ENCODE measurements at regions not wholly inside any gene's neighbourhood (a gene's known extent, or its start where the extent isn't known, plus 50 kb on each side); places are given as distances from the start of the nearest gene placed in this dataset.

DNA sequence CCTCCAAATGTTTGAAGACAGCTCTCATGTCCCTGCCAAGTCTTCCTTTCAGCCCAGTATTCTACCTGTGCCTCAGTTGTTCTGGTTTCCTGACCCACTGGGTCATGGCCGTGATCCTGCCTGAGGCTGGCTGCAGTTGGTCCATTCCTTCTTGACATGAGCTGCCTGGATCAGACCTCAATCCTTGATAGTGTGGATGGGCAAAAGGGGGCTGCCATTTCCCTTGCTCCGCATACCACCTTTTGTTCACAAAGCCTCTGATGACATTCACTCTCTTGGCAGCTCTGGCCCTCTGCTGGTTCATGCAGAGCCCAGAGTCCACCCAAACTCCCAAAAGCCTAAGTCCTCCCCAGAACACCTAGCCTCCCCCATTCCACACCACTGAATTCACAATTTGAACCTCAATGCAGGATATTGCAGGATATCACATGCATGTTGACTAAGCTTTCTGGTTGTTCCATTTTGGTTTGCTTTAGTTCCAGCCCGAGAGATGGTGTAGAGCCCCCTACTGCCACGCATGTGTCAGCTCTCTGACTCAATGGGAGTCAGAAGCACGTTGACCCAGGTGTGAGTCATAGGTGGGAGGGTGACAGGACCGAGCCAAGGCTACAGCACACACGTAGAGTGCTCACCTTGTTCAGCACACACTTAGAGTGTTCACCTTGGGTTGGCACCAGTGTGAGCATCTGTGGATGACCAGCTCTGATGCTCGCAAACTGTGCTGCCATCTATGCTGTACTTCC lies 137.2 kb downstream of the MTX3 start:
- peaks cover 6% of the 10 kb centered on the region for H3K27me3 Mint-ChIP-seq
- H3K27ac Mint-ChIP-seq, result no peak overlapping the region
- peaks cover 0 to 3% (median 0%) of the 10 kb centered on the region in 3 donors for H3K4me1 Mint-ChIP-seq
- no peak overlapping the region for H3K4me3 Mint-ChIP-seq
- peaks cover 4% of the 10 kb centered on the region for H3K36me3 Mint-ChIP-seq
- H3K9me3 Mint-ChIP-seq, result no peaks in the 10 kb centered on the region

DNA sequence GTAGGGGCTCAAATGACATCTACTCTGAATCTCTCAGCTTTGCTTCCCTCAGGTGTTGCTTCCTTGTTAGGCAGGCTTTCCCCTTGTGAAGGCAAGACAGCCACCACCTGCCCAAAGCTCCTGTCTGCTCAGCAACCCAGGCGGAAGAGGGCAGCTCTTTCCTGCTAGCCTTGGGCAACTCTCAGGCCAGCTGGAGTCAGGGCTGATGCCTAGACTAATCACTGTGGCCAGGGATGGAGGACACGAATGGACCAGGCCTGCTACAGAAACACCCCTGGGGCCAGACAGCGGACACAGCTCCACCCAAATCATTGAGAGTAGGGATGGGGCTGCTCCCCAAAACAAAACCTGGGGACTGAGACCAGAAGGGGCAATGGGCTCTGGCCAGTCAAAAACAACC lies 138.0 kb downstream of the MTX3 start:
- no peak overlapping the region for H3K27ac Mint-ChIP-seq

DNA sequence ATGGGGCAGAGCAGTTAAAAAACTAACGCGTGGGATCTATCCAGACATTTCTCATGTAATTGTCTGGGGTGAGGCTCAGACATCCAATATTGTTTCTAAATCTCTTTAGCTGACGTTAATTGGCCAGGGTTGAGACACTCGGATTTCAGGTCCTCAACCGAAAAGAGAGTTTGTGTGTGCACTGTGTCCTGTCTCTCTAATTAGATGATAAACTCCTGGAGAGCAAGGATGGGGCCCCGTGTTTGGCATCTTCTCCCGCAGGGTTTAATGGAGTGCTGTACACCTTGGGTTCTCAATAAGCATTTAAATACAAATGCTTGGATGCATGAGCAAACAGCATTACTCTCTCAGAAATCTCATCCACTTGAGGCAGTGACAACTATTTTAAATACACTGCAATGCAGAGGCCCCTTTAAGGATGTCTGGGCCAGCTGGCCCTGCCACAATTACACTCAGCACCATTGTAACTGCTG lies 139.6 kb downstream of the MTX3 start:
- H3K27ac Mint-ChIP-seq, result no peak overlapping the region
- H3K4me1 Mint-ChIP-seq, result no peaks in the 10 kb centered on the region
- no peak overlapping the region for H3K4me3 Mint-ChIP-seq
- H3K36me3 Mint-ChIP-seq, result peaks cover 4% of the 10 kb centered on the region
- H3K9me3 Mint-ChIP-seq, result no peaks in the 10 kb centered on the region
- peaks cover 6% of the 10 kb centered on the region for H3K27me3 Mint-ChIP-seq

More for the DNA sequence above, 138.0 kb downstream of the MTX3 start:
- peaks cover 0 to 2% (median 0%) of the 10 kb centered on the region in 3 donors for H3K4me1 Mint-ChIP-seq
- no peak overlapping the region for H3K4me3 Mint-ChIP-seq
- H3K36me3 Mint-ChIP-seq, result peaks cover 4% of the 10 kb centered on the region
- H3K27me3 Mint-ChIP-seq, result peaks cover 6% of the 10 kb centered on the region
- H3K9me3 Mint-ChIP-seq, result no peaks in the 10 kb centered on the region

DNA sequence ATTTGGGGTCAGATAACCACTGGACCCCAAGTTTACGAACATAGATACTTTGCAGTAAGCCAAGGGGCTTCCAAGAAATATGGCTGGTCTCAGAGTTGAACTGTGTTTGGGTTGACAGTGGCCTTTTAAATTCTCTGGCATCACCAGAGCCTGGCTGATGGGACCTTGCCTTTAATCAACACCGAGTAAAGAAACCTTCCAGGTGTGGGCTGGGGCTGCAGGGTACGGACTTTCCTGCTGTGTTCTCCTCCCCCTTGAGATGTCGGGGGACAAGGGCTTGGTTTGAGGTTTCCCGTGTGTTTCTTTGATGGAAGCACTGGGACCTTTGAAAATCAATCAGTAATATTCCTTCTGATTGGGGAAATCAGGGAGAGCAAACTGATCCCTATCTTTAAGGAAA lies 140.1 kb downstream of the MTX3 start:
- H3K4me3 Mint-ChIP-seq, result no peak overlapping the region
- peaks cover 6% of the 10 kb centered on the region for H3K27me3 Mint-ChIP-seq
- H3K9me3 Mint-ChIP-seq, result no peaks in the 10 kb centered on the region
- peaks cover 4% of the 10 kb centered on the region for H3K36me3 Mint-ChIP-seq
- H3K27ac Mint-ChIP-seq, result no peak overlapping the region
- H3K4me1 Mint-ChIP-seq, result no peaks in the 10 kb centered on the region

DNA sequence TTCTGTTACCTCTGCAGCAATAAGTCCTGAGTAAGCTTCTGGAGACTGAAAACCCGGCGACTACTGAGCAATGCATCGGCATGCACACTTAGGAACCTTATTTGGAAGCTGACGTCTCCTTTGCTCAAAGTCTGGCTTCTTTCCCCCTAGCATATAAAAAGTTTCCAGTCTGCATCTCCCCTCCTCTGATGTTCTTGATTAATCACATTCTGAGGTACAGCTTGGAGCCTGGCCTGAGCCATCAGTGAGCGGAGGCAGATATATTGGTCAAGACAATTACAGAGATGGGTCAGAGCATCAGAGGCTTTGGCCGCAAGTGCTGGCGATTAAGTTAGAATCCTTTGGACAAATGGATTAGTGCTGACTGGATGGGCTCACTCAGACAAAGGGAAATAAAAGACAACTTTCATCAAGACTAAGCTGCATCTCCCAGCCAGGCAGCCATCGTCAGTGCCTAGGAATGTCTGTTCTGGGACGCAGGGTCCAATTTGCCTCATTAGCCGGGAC lies 140.7 kb downstream of the MTX3 start:
- H3K27me3 Mint-ChIP-seq, result peaks cover 6% of the 10 kb centered on the region
- no peak overlapping the region for H3K4me3 Mint-ChIP-seq
- peak overlapping the region in 1 of 3 donors; percentile 76 for H3K27ac Mint-ChIP-seq

DNA sequence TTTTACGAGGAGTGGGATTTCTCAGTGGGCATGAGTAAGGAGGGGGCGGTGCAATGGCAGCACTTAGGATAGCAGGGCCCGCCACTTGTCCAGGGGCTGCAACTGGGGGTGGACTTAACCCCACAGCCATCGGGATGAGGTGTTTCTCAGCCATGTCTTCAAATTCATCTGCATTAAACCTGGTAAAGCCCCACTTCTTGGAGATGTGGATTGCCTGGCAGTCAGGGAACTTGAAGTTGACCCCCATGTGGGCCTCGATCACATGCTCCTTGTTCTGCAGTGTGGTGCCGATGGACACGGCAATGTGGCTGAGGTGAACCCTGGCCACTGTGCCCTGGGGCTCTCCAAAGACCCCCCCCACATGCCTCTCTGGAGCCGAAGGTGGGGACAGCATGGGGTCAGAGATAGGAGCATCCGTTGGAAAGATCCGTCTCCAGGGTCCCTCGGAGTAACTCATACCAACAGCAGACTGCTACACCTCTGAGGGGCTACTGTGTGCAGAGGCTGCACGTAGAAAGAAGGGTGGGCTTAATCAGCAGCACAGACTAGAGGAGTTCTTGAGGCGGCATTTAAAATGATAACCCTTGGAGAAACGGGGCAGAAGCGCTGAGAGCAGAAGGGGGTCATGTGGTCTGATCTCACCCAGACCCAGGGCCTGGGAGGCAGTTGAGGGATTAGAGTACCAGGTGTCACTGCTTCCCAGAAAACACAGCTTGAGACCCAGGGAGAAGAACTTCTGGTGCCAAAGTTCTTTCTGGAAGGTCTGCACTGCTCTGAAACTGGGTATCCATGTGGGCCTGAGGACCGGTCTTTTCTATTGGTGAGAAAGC lies 141.4 kb downstream of the MTX3 start:
- H3K27ac Mint-ChIP-seq, result peak overlapping the region in 1 of 3 donors; percentile 76
- H3K27me3 Mint-ChIP-seq, result peaks cover 6% of the 10 kb centered on the region
- H3K4me3 Mint-ChIP-seq, result no peak overlapping the region
- H3K4me1 Mint-ChIP-seq, result no peaks in the 10 kb centered on the region
- no peaks in the 10 kb centered on the region for H3K9me3 Mint-ChIP-seq
- peaks cover 4% of the 10 kb centered on the region for H3K36me3 Mint-ChIP-seq

More for the DNA sequence above, 140.7 kb downstream of the MTX3 start:
- no peaks in the 10 kb centered on the region for H3K9me3 Mint-ChIP-seq
- H3K36me3 Mint-ChIP-seq, result peaks cover 4% of the 10 kb centered on the region
- no peaks in the 10 kb centered on the region for H3K4me1 Mint-ChIP-seq
